ENCODE measurements at regions not wholly inside any gene's neighbourhood (a gene's known extent, or its start where the extent isn't known, plus 50 kb on each side); places are given as distances from the start of the nearest gene placed in this dataset.

GRCh38 chr3:177493091-177493490 is 295.8 kb upstream of the TBL1XR1 start:
- Histone ChIP-seq H3K27ac (ENCODE audit: extremely low read length, insufficient read depth, low read length) (no peak overlapping the region), H3K79me2 (ENCODE audit: insufficient read depth, low read length) (no peaks in the 10 kb centered on the region), H3K36me3 (replicated peaks in 1 of 2; ENCODE audit: control insufficient read depth in 1 of 2, insufficient read depth in 2 of 2, low read length in 2 of 2) (no peaks in the 10 kb centered on the region), H3K27me3 (ENCODE audit: control insufficient read depth in 1 of 2, insufficient read depth in 2 of 2, low read length in 2 of 2) (no peaks in the 10 kb centered on the region), H3K9ac (ENCODE audit: insufficient read depth, low read depth, low read length) (no peak overlapping the region), H4K20me1 (ENCODE audit: insufficient read depth, low read length) (no peaks in the 10 kb centered on the region), H3K4me3 (replicated peaks in 1 of 3; ENCODE audit: insufficient read depth in 1 of 3, low read depth in 2 of 3, low read length in 3 of 3) (no peak overlapping the region), H2AFZ (ENCODE audit: low read length) (no peak overlapping the region), H3K4me1 (ENCODE audit: insufficient read depth, low read length) (peaks cover 17% of the 10 kb centered on the region), H3K4me2 (ENCODE audit: low read depth, low read length) (no peak overlapping the region), H3K9me3 (ENCODE audit: low read length) (no peaks in the 10 kb centered on the region)
- in situ Hi-C loops (cut with HindIII; ENCODE audit: extremely low pct_ligation_motif_present, low pct_unique_long_range_greater_than_20kb): no loop called here
- BruUV-seq (replicated peaks): no TSS peak
- DNase-seq (ENCODE audit: low spot score) (no peak), FAIRE-seq (no peak), ATAC-seq (no peak)
- WGBS (ENCODE audit: low lambda C conversion rate): 28% methylated on average over 2 of the region's 2 CpGs
- intact Hi-C loops (cut with micrococcal nuclease; ENCODE audit: unreplicated experiment): loop anchor here (10.0 kb wide), 2 partner anchors 122 to 298 kb away; partner anchors contain the start of gene TBL1XR1
- TF ChIP-seq ZNF691 (CRISPR knock-in tag; IDR thresholded peaks at IDR 0.05; ENCODE audit: borderline replicate concordance, low read depth) (no peak), CHD2 (IDR thresholded peaks at IDR 0.05; ENCODE audit: low read depth, low read length) (no peak), ZBTB2 (CRISPR knock-in tag; IDR thresholded peaks at IDR 0.05; ENCODE audit: low read depth) (no peak), ZNF441 (CRISPR knock-in tag; IDR thresholded peaks at IDR 0.05; ENCODE audit: borderline replicate concordance) (no peak), ZNF660 (CRISPR knock-in tag; IDR thresholded peaks at IDR 0.05; ENCODE audit: borderline replicate concordance, low read depth) (no peak), ZBTB3 (CRISPR knock-in tag; IDR thresholded peaks at IDR 0.05; ENCODE audit: borderline replicate concordance, low read depth) (no peak), PBX3 (CRISPR knock-in tag; IDR thresholded peaks at IDR 0.05; ENCODE audit: borderline replicate concordance) (no peak), E2F1 (CRISPR knock-in tag; IDR thresholded peaks at IDR 0.05) (no peak), NONO (IDR thresholded peaks at IDR 0.05) (no peak), NONO (CRISPR knock-in tag; conservative IDR thresholded peaks at IDR 0.05) (no peak), ZNF20 (CRISPR knock-in tag; IDR thresholded peaks at IDR 0.05) (no peak), NCOR1 (IDR thresholded peaks at IDR 0.05; ENCODE audit: borderline replicate concordance, low read length) (no peak), ZNF414 (CRISPR knock-in tag; IDR thresholded peaks at IDR 0.05) (no peak), ZNF329 (CRISPR knock-in tag; IDR thresholded peaks at IDR 0.05; ENCODE audit: low read depth) (no peak), ZNF678 (CRISPR knock-in tag; IDR thresholded peaks at IDR 0.05) (no peak), ZNF850 (CRISPR knock-in tag; conservative IDR thresholded peaks at IDR 0.05) (no peak), THAP7 (CRISPR knock-in tag; IDR thresholded peaks at IDR 0.05) (no peak), IKZF5 (CRISPR knock-in tag; IDR thresholded peaks at IDR 0.05) (no peak)
- POLR2A ChIA-PET: no interaction called here
- CTCF ChIA-PET (ENCODE audit: low intra/inter-chr PET ratio, low total read pairs): no interaction called here
